Esophagus muscularis mucosa (tissue), 3 donors: ENCODE measurements at regions not wholly inside any gene's neighbourhood (a gene's known extent, or its start where the extent isn't known, plus 50 kb on each side); places are given as distances from the start of the nearest gene placed in this dataset.

Experiments used
- POLR2A ChIP-seq: fragments of 450-650 bp; IDR thresholded peaks from one replicate; pipeline ENCODE4 v1.6.1; 2017; ENCODE audit warnings: antibody characterized with exemption, moderate library complexity, mild to moderate bottlenecking, low read depth
- TF ChIP-seq, protein P1 (sequence below), 3 experiments: fragments of 200-600 bp in 2 of 3; fragments of 450-650 bp in 1 of 3; sonication (generic) in 2 of 3; IDR thresholded peaks; one replicate each; pipeline ENCODE4 v1.5.1; 2017 to 2019; ENCODE audit warnings: antibody characterized with exemption in 3 of 3, mild to moderate bottlenecking in 2 of 3, moderate library complexity in 1 of 3

DNA sequence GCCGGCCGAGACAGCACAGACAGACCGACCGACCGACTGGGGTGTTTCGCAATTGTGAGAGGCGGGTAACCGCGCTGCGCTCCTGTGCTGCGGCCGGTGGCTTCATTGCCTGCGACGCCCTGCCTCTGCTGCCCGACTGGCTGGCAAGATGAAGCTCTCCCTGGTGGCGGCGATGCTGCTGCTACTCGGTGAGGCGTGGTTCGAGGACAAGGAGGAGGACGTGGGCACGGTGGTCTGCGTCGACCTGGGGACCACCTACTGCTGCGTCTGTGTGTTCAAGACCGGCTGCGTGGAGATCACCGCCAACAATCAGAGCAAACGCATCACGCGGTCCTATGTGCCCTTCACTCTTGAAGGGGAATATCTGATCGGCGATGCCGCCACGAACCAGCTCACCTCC is 565.7 kb upstream of the SMIM31 start:
- TF ChIP-seq, protein P1, sequence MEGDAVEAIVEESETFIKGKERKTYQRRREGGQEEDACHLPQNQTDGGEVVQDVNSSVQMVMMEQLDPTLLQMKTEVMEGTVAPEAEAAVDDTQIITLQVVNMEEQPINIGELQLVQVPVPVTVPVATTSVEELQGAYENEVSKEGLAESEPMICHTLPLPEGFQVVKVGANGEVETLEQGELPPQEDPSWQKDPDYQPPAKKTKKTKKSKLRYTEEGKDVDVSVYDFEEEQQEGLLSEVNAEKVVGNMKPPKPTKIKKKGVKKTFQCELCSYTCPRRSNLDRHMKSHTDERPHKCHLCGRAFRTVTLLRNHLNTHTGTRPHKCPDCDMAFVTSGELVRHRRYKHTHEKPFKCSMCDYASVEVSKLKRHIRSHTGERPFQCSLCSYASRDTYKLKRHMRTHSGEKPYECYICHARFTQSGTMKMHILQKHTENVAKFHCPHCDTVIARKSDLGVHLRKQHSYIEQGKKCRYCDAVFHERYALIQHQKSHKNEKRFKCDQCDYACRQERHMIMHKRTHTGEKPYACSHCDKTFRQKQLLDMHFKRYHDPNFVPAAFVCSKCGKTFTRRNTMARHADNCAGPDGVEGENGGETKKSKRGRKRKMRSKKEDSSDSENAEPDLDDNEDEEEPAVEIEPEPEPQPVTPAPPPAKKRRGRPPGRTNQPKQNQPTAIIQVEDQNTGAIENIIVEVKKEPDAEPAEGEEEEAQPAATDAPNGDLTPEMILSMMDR (IDR thresholded peaks at IDR 0.05): no peak
- TF ChIP-seq POLR2A: no peak
